Spleen (tissue), 11 donors: ENCODE measurements at regions not wholly inside any gene's neighbourhood (a gene's known extent, or its start where the extent isn't known, plus 50 kb on each side); places are given as distances from the start of the nearest gene placed in this dataset.

ENCODE experiments used
- DNase-seq: peaks from one replicate; pipeline ENCODE4 v3.0.0-alpha.2; 2020
- H3K27ac ChIP-seq, 8 donors: fragments of 200-600 bp; sonication (generic) in 7 of 8; 1 replicate in 4 of 8; 2 replicates in 4 of 8; pipeline versions ENCODE4 v1.5.0 to v1.8.0; 2016 to 2021; ENCODE audit warnings: inconsistent platforms in 4 of 8, mild to moderate bottlenecking in 4 of 8, moderate library complexity in 1 of 8
- H3K27me3 ChIP-seq, 7 donors: fragments of 200-600 bp; sonication (generic) in 6 of 7; replicated peaks in 1 of 7; 1 replicate in 4 of 7; 2 replicates in 3 of 7; pipeline versions ENCODE4 v1.5.0 to v1.8.0; 2016 to 2021; ENCODE audit warnings: inconsistent platforms in 3 of 7, mild to moderate bottlenecking in 1 of 7
- H3K36me3 ChIP-seq, 6 donors: fragments of 200-600 bp; sonication (generic) in 5 of 6; 1 replicate in 4 of 6; 2 replicates in 2 of 6; pipeline versions ENCODE4 v1.5.0 to v1.8.0; 2016 to 2021; ENCODE audit warnings: inconsistent platforms in 2 of 6
- H3K4me1 ChIP-seq, 6 donors: fragments of 200-600 bp; sonication (generic) in 5 of 6; 1 replicate in 3 of 6; 2 replicates in 3 of 6; pipeline versions ENCODE4 v1.5.0 to v1.8.0; 2016 to 2021; ENCODE audit warnings: inconsistent platforms in 3 of 6
- H3K4me3 ChIP-seq, 8 donors: fragments of 200-600 bp; sonication (generic) in 7 of 8; 1 replicate in 4 of 8; 2 replicates in 4 of 8; pipeline versions ENCODE4 v1.5.0 to v1.8.0; 2016 to 2021; ENCODE audit warnings: inconsistent platforms in 4 of 8, mild to moderate bottlenecking in 4 of 8, moderate library complexity in 2 of 8
- H3K9me3 ChIP-seq, 8 donors: fragments of 200-600 bp; sonication (generic) in 7 of 8; 1 replicate in 4 of 8; 2 replicates in 4 of 8; pipeline versions ENCODE4 v1.5.0 to v1.8.0; 2016 to 2021; ENCODE audit warnings: inconsistent platforms in 4 of 8
- POLR2A ChIP-seq, 3 donors: fragments of 450-650 bp; IDR thresholded peaks; one replicate each; pipeline ENCODE4 v1.5.1; 2017; ENCODE audit warnings: antibody characterized with exemption in 3 of 3, mild to moderate bottlenecking in 1 of 3
- POLR2AphosphoS5 ChIP-seq, 3 donors: sonication (generic); formaldehyde crosslinking; IDR thresholded peaks; one replicate each; pipeline ENCODE4 v1.5.1; 2017; ENCODE audit warnings: antibody characterized with exemption in 3 of 3
- WGBS, 5 donors: extraction: QIAGEN DNeasy Blood & Tissue Kit in 3 of 5; methylation state at CpG; one replicate each; pipeline versions ENCODE4 v1.1.5 to v1.1.7; 2013 to 2018; 5-methylcytosine and 5-hydroxymethylcytosine counted together
- intact Hi-C: fragments of 100-400 bp; cut with DNase I; formaldehyde crosslinking; loops from one replicate; pipeline ENCODE4 v1.15.0; 2023; ENCODE audit warnings: low total_unique reads
- TF ChIP-seq, protein P1 (sequence below), 11 experiments: fragments of 200-600 bp in 7 of 11; fragments of 450-650 bp in 4 of 11; sonication (generic) in 4 of 11; IDR thresholded peaks in 8 of 11; conservative IDR thresholded peaks in 3 of 11; 1 replicate in 7 of 11; 2 replicates in 4 of 11; pipeline versions ENCODE4 v1.4.0 to v1.8.0; 2016 to 2021; ENCODE audit warnings: antibody characterized with exemption in 11 of 11, inconsistent platforms in 4 of 11, mild to moderate bottlenecking in 1 of 11
- donor health status: healthy with polysubstance abuse.
- donor health status: DM: no; HTN: no; CAD: no; lungs with moderate emphysema.
- donor health status: DM: no; HTN: no; CAD: no.
- donor health status: Bipolar disorder and iron deficiency.
- donor health status: healthy.
- donor health status: DM: no; HTN: no; CAD: no.
- donor health status: DM: yes; HTN: yes; CAD: no.

DNA sequence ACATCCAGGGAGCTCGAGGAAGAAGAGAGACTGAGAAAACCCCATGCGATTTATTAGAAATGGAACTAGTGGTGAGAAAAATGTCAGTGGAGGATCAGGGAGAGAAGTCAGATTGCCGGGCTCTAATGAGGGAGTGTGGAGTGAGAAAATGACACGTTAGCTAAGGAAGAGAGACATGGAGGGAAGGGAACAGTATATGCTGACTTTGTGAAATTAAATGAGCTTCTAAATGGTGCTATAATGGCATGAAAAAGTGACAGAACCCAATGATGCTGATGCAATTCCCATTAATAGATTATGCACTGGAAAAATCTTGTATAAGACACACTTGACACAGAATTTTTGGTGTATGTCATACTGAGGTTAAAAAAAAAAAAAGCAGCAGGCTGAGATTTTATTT is 112.6 kb downstream of the HSPH1 start:
- TF ChIP-seq, protein P1, sequence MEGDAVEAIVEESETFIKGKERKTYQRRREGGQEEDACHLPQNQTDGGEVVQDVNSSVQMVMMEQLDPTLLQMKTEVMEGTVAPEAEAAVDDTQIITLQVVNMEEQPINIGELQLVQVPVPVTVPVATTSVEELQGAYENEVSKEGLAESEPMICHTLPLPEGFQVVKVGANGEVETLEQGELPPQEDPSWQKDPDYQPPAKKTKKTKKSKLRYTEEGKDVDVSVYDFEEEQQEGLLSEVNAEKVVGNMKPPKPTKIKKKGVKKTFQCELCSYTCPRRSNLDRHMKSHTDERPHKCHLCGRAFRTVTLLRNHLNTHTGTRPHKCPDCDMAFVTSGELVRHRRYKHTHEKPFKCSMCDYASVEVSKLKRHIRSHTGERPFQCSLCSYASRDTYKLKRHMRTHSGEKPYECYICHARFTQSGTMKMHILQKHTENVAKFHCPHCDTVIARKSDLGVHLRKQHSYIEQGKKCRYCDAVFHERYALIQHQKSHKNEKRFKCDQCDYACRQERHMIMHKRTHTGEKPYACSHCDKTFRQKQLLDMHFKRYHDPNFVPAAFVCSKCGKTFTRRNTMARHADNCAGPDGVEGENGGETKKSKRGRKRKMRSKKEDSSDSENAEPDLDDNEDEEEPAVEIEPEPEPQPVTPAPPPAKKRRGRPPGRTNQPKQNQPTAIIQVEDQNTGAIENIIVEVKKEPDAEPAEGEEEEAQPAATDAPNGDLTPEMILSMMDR (IDR thresholded peaks at IDR 0.05 in 8 of 11, conservative IDR thresholded peaks at IDR 0.05 in 3 of 11) = no peak
- no peak for TF ChIP-seq POLR2A (IDR thresholded peaks at IDR 0.05)
- TF ChIP-seq POLR2AphosphoS5 (IDR thresholded peaks at IDR 0.05) = no peak
- no peaks in the 10 kb centered on the region for H3K9me3 ChIP-seq
- WGBS, 5 donors = 69 to 80% (median 76%) methylated on average over 4 of the region's 4 CpGs
- no peaks in the 10 kb centered on the region for H3K36me3 ChIP-seq
- intact Hi-C loops = loop anchor here (10.0 kb wide), 1 partner anchor 914 kb away; no protein-coding TSS in a partner anchor
- H3K4me1 ChIP-seq = peaks cover 12 to 36% (median 21%) of the 10 kb centered on the region in 6 donors
- H3K27me3 ChIP-seq = peaks cover 0 to 65% (median 17%) of the 10 kb centered on the region in 7 donors
- DNase-seq = no peak
- no peak overlapping the region for H3K27ac ChIP-seq
- no peak overlapping the region for H3K4me3 ChIP-seq

DNA sequence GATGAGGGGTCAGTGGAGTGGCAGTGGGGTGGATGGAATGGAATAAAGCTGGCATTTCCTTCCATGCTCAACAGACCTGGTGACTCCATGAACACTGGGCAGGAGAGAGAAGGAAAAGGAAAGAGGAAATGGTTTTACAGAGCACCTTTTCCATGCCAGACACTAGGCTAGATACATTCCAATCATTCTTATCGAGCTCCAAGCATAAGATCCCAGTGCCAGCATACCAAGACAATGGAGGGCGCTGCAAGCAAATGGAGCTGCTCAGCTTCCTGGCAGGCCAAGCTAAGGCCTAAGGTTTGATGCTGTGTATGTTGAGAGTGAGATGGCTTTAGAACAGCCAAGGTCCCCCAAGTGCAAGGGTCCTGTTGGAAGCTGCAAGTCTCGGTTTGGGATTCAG is 113.2 kb downstream of the HSPH1 start:
- H3K4me3 ChIP-seq = no peak overlapping the region
- intact Hi-C loops = loop anchor here (10.0 kb wide), 1 partner anchor 914 kb away; no protein-coding TSS in a partner anchor
- no peak for DNase-seq
- no peak overlapping the region for H3K27ac ChIP-seq
- TF ChIP-seq POLR2AphosphoS5 (IDR thresholded peaks at IDR 0.05) (no peak), POLR2A (IDR thresholded peaks at IDR 0.05) (no peak)
- TF ChIP-seq, protein P1 (IDR thresholded peaks at IDR 0.05 in 8 of 11, conservative IDR thresholded peaks at IDR 0.05 in 3 of 11) = no peak
- 78 to 83% (median 80%) methylated on average over 3 of the region's 3 CpGs for WGBS, 5 donors
- peaks cover 13 to 40% (median 23%) of the 10 kb centered on the region in 6 donors for H3K4me1 ChIP-seq
- H3K36me3 ChIP-seq = no peaks in the 10 kb centered on the region
- H3K27me3 ChIP-seq = peaks cover 0 to 65% (median 23%) of the 10 kb centered on the region in 7 donors
- no peaks in the 10 kb centered on the region for H3K9me3 ChIP-seq

DNA sequence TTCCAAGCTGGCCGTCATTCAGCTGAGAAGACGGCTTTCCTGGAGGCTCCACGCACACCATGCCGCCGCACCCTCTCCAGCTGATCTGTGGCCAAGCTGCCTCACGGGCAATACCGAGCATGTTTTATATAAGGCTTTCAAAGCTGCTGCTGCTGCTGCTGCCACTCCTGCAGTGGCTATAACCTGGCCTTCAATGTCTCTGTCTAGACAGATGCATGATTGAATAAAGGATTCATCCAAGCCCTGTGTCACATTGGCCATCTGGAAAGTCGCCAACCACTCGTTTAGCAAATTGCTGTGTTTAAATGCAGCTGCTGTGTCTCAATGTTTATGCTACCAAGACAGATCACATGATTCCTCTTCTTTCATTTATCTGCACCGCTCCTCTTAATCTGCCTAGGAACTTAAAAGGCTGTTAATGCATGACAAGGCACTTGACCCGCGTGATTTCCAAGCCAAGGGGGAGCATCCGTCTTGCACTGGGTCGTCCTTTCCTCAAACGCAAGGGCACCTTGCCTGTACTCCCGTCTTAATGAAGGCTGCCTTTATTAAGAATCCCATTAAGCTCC is 114.3 kb downstream of the TEX26 start:
- Histone ChIP-seq H3K27ac (no peak overlapping the region), H3K9me3 (no peaks in the 10 kb centered on the region), H3K4me1 (peaks cover 13 to 40% (median 23%) of the 10 kb centered on the region in 6 donors), H3K36me3 (no peaks in the 10 kb centered on the region), H3K4me3 (no peak overlapping the region), H3K27me3 (peaks cover 0 to 65% (median 20%) of the 10 kb centered on the region in 7 donors)
- no peak for DNase-seq
- TF ChIP-seq POLR2A (IDR thresholded peaks at IDR 0.05) = no peak
- peak in 1 of 3 donors; percentile 23 for TF ChIP-seq POLR2AphosphoS5 (IDR thresholded peaks at IDR 0.05)
- WGBS, 5 donors = 59 to 66% (median 64%) methylated on average over 16 of the region's 16 CpGs
- intact Hi-C loops = loop anchor here (10.0 kb wide), 1 partner anchor 912 kb away; no protein-coding TSS in a partner anchor

DNA sequence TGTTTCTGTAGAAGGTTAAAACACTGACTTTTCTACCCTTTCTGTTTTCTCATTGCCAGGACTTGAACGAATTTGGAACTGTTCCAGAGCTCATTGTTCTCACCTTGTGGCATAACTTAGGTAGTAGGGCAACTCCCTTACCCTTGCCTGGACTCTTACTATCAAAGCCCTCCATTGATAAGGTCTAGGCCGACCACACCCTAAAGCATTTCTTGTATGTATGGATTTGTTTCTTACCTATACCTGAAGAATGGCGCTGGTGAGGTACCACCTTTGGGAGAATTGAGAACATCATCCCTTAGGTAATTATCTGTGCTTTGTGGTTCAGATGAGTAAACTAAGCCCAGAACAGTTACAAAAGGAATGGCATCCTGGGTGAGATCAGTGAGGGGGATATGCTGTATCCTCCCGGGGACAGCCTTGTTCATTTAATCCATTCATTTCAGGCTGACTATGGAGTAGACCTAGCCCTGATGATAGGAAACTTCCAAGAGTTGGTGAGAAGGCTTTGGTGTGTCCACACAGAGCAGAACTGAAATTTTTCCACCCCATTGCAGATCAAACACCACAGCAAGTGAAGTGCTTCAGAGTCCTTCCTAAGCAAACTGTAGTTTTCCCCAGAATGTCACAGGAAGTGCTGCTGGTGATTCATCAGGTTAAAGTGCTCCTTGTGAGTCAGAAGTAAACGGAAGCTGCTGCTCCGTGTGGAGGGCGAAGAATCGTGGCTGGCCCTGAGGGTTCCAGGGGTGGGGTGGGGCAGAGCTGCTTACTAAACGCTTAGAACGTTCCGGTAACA is 113.0 kb downstream of the TEX26 start:
- Histone ChIP-seq H3K27me3 (peaks cover 0 to 61% (median 24%) of the 10 kb centered on the region in 7 donors), H3K4me3 (no peak overlapping the region), H3K4me1 (peaks cover 13 to 40% (median 23%) of the 10 kb centered on the region in 6 donors), H3K36me3 (no peaks in the 10 kb centered on the region), H3K27ac (peak overlapping the region in 2 of 8 donors; percentile 20 to 26), H3K9me3 (no peaks in the 10 kb centered on the region)
- 20 to 31% (median 27%) methylated on average over 11 of the region's 11 CpGs for WGBS, 5 donors
- intact Hi-C loops = loop anchor here (10.0 kb wide), 1 partner anchor 911 kb away; no protein-coding TSS in a partner anchor
- no peak for DNase-seq
- TF ChIP-seq, protein P1 (IDR thresholded peaks at IDR 0.05 in 8 of 11, conservative IDR thresholded peaks at IDR 0.05 in 3 of 11) = no peak
- TF ChIP-seq POLR2A (IDR thresholded peaks at IDR 0.05) (no peak), POLR2AphosphoS5 (IDR thresholded peaks at IDR 0.05) (no peak)
